GM10266 (cell line): ENCODE measurements at regions not wholly inside any gene's neighbourhood (a gene's known extent, or its start where the extent isn't known, plus 50 kb on each side); places are given as distances from the start of the nearest gene placed in this dataset.

Experiments used
- DNase-seq: peaks from one replicate; pipeline ENCODE4 v3.0.0; 2012; ENCODE audit errors: extremely low spot score
- TF ChIP-seq, protein P1 (sequence below): IDR thresholded peaks from 2 replicates; pipeline ENCODE4 v1.5.1; 2012; ENCODE audit warnings: mild to moderate bottlenecking, low read depth; ENCODE audit not compliant: control insufficient read depth, insufficient read depth; ENCODE audit errors: missing control alignments

- no peak for DNase-seq
- TF ChIP-seq, protein P1, sequence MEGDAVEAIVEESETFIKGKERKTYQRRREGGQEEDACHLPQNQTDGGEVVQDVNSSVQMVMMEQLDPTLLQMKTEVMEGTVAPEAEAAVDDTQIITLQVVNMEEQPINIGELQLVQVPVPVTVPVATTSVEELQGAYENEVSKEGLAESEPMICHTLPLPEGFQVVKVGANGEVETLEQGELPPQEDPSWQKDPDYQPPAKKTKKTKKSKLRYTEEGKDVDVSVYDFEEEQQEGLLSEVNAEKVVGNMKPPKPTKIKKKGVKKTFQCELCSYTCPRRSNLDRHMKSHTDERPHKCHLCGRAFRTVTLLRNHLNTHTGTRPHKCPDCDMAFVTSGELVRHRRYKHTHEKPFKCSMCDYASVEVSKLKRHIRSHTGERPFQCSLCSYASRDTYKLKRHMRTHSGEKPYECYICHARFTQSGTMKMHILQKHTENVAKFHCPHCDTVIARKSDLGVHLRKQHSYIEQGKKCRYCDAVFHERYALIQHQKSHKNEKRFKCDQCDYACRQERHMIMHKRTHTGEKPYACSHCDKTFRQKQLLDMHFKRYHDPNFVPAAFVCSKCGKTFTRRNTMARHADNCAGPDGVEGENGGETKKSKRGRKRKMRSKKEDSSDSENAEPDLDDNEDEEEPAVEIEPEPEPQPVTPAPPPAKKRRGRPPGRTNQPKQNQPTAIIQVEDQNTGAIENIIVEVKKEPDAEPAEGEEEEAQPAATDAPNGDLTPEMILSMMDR, result no peak
Measured at GRCh38 chr12:65651060-65651459, 173.2 kb upstream of the HMGA2 start.

- TF ChIP-seq, protein P1, result no peak
- no peak for DNase-seq
Measured at GRCh38 chr12:65653321-65653720, 171.0 kb upstream of the HMGA2 start.

DNA sequence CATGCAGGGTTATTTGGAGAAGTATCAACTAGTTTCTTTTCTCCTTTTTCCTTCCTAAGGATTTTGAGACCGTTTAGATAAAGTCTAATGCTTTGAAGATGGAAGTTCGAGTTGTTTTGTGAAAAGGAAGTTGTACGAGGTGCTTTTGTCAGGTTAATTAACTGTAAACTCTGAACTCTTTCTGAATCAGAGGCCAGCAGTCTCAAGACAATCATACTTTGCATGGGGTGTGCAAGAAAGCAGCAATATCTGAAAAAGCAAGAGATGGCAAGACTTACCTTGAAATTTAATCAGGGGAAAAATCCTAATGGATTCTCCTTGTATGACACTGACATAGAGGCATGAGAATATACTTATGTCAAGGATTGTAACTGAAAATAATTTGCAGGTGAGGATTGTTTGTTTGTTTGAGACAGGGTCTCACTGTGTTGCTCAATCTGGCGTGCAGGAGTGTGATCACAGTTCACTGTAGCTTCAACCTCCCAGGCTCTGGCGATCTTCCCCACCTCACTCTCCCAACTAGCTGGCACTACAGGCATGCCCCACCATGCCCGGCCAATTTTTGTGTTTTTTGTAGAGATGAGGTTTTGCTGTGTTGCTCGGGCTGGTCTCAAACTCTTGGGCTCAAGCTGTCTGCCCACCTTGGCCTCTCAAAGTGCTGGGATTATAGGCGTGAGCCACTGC lies 170.2 kb upstream of the HMGA2 start:
- TF ChIP-seq, protein P1, result no peak
- DNase-seq, result no peak

DNA sequence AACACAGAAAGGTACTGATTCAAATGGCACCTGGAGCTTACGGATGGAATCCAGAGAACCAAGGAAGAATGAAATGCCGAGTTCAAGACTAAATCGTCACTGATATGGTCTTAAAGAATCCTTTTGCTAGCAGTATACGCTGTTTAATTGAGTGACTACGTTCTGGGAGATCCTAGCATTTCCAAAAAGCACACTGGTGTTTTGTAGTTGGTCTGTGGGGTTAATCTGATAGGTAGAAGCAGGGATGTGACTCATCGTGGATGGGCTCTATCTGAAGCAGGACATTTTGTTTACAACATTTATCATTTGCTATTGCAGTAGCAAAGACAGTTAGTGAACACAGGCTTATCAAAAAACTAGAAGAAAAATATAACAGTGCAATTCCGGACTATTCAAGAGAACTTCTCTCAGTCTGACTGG lies 169.2 kb upstream of the HMGA2 start:
- TF ChIP-seq, protein P1, result no peak
- DNase-seq, result no peak

- TF ChIP-seq, protein P1, result no peak
Measured at GRCh38 chr12:65656156-65656882, 168.0 kb upstream of the HMGA2 start.

GRCh38 chr12:65656891-65657351 lies 167.4 kb upstream of the HMGA2 start:
- DNase-seq, result no peak
- TF ChIP-seq, protein P1, result no peak

More at GRCh38 chr12:65656156-65656882, 168.0 kb upstream of the HMGA2 start:
- DNase-seq, result no peak

GRCh38 chr12:65657635-65658034 lies 166.6 kb upstream of the HMGA2 start:
- no peak for DNase-seq

More at GRCh38 chr12:65657635-65658034, 166.6 kb upstream of the HMGA2 start:
- TF ChIP-seq, protein P1, result no peak
